Parathyroid adenoma (tissue), 2 donors: ENCODE measurements at regions not wholly inside any gene's neighbourhood (a gene's known extent, or its start where the extent isn't known, plus 50 kb on each side); places are given as distances from the start of the nearest gene placed in this dataset.

Experiments
- H2AFZ ChIP-seq: fragments of 300-600 bp; sonication (generic); one replicate; pipeline ENCODE4 v1.7.0; 2017; ENCODE audit warnings: antibody characterized with exemption, mild to moderate bottlenecking
- H3K27ac ChIP-seq: fragments of 300-600 bp; sonication (generic); one replicate; pipeline ENCODE4 v1.7.0; 2017
- H3K27me3 ChIP-seq: fragments of 300-600 bp; sonication (generic); one replicate; pipeline ENCODE4 v1.7.0; 2017; ENCODE audit warnings: low read length; ENCODE audit not compliant: control insufficient read depth, insufficient read depth
- H3K36me3 ChIP-seq: fragments of 300-600 bp; sonication (generic); one replicate; pipeline ENCODE4 v1.7.0; 2017; ENCODE audit warnings: low read length; ENCODE audit not compliant: control insufficient read depth, insufficient read depth
- H3K4me1 ChIP-seq: fragments of 300-600 bp; sonication (generic); one replicate; pipeline ENCODE4 v1.7.0; 2017; ENCODE audit warnings: control low read depth
- H3K4me2 ChIP-seq: fragments of 300-600 bp; sonication (generic); one replicate; pipeline ENCODE4 v1.7.0; 2017; ENCODE audit warnings: low read length
- H3K4me3 ChIP-seq: fragments of 300-600 bp; sonication (generic); one replicate; pipeline ENCODE4 v1.7.0; 2017; ENCODE audit warnings: low read depth, low read length
- H3K79me2 ChIP-seq: fragments of 300-600 bp; sonication (generic); one replicate; pipeline ENCODE4 v1.7.0; 2017; ENCODE audit warnings: control low read depth
- H3K9ac ChIP-seq: fragments of 300-600 bp; sonication (generic); one replicate; pipeline ENCODE4 v1.7.0; 2017; ENCODE audit warnings: mild to moderate bottlenecking
- H3K9me3 ChIP-seq: fragments of 300-600 bp; sonication (generic); one replicate; pipeline ENCODE4 v1.7.0; 2017; ENCODE audit warnings: low read length; ENCODE audit not compliant: control insufficient read depth
- TF ChIP-seq, protein P1 (sequence below): fragments of 300-600 bp; sonication (generic); IDR thresholded peaks from one replicate; pipeline ENCODE4 v1.7.0; 2017; ENCODE audit warnings: antibody characterized with exemption, mild to moderate bottlenecking
- donor health status: primary hyperparathyroidism.

DNA sequence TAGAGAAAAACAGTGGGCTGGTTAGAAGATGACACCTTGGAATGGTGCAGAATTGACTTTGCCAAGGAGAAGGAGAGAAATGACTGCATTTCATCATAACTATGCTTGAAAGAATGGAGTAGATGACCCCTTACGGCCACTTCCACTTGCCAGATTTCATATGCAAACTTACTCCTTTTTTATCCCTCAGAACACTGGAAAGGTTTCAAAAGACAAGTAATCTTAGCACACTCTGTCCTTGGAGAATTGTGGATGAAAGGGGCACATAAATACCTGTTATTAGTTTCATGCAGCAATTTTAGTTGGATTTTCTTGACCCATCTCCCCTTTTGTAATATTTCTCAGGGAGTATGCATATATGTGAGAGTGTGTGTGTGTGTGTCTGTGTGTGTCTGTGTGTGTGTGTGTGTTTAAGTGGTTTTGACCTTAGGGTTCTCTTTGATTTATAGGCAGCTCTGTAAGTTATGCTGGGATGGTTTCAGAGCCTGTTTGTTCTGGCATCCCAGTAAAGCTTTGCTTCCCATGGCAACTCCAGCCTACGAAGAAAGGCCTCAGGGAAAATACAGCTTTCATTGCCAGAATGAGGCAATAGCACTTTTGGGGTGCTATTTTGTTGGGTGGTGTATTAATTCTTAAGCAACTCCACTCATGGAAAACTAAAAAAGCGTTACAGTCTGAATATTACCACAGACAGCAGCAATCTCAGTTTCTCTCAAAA is 122.2 kb upstream of the TP63 start:
- Histone ChIP-seq H3K9ac (no peak overlapping the region), H3K4me2 (no peak overlapping the region), H3K4me1 (no peaks in the 10 kb centered on the region), H3K27ac (no peak overlapping the region), H3K9me3 (no peaks in the 10 kb centered on the region), H3K27me3 (no peaks in the 10 kb centered on the region), H3K79me2 (no peaks in the 10 kb centered on the region), H3K4me3 (no peak overlapping the region), H3K36me3 (no peaks in the 10 kb centered on the region), H2AFZ (no peak overlapping the region)
- TF ChIP-seq, protein P1, sequence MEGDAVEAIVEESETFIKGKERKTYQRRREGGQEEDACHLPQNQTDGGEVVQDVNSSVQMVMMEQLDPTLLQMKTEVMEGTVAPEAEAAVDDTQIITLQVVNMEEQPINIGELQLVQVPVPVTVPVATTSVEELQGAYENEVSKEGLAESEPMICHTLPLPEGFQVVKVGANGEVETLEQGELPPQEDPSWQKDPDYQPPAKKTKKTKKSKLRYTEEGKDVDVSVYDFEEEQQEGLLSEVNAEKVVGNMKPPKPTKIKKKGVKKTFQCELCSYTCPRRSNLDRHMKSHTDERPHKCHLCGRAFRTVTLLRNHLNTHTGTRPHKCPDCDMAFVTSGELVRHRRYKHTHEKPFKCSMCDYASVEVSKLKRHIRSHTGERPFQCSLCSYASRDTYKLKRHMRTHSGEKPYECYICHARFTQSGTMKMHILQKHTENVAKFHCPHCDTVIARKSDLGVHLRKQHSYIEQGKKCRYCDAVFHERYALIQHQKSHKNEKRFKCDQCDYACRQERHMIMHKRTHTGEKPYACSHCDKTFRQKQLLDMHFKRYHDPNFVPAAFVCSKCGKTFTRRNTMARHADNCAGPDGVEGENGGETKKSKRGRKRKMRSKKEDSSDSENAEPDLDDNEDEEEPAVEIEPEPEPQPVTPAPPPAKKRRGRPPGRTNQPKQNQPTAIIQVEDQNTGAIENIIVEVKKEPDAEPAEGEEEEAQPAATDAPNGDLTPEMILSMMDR: no peak

DNA sequence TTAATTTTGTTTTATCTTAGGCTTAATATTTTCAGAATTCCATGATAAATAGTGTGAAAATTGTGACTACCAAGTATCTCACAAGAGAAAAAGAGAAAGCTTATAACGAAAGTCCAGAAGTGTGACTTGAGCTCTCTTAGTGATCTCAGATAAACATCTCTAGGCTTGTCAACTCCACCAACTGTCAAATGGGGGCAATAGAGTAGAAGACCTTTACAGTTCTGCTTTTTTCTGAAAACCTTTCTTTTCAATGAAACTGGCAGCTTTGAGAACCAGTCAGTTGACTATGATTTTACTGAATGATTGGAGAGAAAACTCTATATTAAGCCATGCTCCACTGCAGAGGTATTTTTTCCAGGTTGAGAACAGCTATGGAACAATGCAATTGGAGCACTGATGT is 119.2 kb upstream of the TP63 start:
- H3K4me2 ChIP-seq: no peak overlapping the region
- H2AFZ ChIP-seq: no peak overlapping the region
- H3K4me3 ChIP-seq: no peak overlapping the region
- no peaks in the 10 kb centered on the region for H3K36me3 ChIP-seq
- H3K4me1 ChIP-seq: no peaks in the 10 kb centered on the region
- H3K27ac ChIP-seq: no peak overlapping the region
- TF ChIP-seq, protein P1: no peak
- no peak overlapping the region for H3K9ac ChIP-seq
- no peaks in the 10 kb centered on the region for H3K9me3 ChIP-seq
- no peaks in the 10 kb centered on the region for H3K27me3 ChIP-seq
- no peaks in the 10 kb centered on the region for H3K79me2 ChIP-seq

DNA sequence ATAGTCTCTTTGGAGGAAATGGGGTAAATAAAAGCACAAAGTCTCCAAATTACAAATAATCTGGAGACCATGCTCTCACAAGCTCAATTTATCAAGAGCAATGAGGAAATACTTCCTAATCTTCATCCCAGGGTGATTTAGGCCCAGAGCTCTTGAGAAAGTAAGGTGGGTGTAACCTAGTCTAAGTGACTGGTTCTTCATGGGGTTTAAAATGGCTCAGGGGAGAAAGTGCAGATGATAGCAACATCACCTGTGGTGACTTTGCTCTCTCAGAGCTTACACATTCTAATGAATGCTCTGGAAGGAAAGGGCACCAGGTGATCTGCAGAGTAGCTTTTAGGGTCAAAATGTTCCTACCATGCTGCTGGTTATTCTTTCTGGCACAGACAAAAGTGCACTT is 118.4 kb upstream of the TP63 start:
- Histone ChIP-seq H3K9me3 (no peaks in the 10 kb centered on the region), H3K9ac (no peak overlapping the region), H3K79me2 (no peaks in the 10 kb centered on the region), H2AFZ (no peak overlapping the region), H3K27me3 (no peaks in the 10 kb centered on the region), H3K36me3 (no peaks in the 10 kb centered on the region), H3K4me2 (no peak overlapping the region), H3K4me3 (no peak overlapping the region), H3K27ac (no peak overlapping the region), H3K4me1 (no peaks in the 10 kb centered on the region)
- TF ChIP-seq, protein P1: no peak

DNA sequence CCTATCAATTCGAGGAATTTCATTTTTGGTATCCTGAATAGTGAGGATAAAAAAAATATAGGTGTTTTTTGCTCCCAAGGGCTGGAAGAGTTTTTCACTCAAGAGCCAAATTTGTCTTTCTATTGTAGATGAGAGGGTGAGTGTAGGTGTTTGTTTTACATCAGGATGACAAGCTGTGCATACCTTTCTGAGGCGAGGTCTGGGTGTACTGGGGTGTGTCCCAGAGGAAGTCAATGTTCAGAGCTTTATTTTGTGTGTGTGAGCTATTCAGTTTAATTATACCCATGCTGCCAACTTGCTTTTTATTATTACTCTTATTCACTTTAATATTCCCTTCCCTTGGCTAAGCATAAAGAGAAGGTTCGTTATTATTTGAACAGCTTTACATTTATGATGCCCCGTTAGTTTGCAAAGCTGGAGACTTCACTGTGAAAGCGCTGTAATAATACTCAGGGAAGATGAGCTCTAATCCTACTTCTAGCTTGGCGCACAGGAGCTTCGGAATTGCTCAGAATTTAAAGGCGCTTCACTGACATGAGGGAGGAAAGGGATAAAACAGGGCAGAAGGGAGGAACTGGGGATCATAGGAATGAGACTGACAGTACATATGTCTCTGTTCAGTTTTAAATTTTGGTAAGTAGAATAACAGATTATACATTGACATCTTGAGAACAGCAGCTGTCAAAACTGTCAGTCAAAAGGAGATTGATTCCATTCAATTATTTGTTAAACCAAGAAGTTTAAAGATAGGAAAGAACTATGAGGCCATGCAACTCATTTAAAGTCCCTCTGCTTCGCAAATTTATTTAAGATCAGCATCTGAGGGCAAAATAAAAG is 117.7 kb upstream of the TP63 start:
- H3K9ac ChIP-seq: no peak overlapping the region
- no peak overlapping the region for H3K27ac ChIP-seq
- no peak overlapping the region for H3K4me3 ChIP-seq
- no peak overlapping the region for H3K4me2 ChIP-seq
- no peaks in the 10 kb centered on the region for H3K36me3 ChIP-seq
- no peaks in the 10 kb centered on the region for H3K4me1 ChIP-seq
- H3K79me2 ChIP-seq: no peaks in the 10 kb centered on the region
- no peak overlapping the region for H2AFZ ChIP-seq
- no peaks in the 10 kb centered on the region for H3K9me3 ChIP-seq
- TF ChIP-seq, protein P1: no peak
- no peaks in the 10 kb centered on the region for H3K27me3 ChIP-seq
